ENCODE measurements at regions not wholly inside any gene's neighbourhood (a gene's known extent, or its start where the extent isn't known, plus 50 kb on each side); places are given as distances from the start of the nearest gene placed in this dataset.

- TF ChIP-seq, protein P1, sequence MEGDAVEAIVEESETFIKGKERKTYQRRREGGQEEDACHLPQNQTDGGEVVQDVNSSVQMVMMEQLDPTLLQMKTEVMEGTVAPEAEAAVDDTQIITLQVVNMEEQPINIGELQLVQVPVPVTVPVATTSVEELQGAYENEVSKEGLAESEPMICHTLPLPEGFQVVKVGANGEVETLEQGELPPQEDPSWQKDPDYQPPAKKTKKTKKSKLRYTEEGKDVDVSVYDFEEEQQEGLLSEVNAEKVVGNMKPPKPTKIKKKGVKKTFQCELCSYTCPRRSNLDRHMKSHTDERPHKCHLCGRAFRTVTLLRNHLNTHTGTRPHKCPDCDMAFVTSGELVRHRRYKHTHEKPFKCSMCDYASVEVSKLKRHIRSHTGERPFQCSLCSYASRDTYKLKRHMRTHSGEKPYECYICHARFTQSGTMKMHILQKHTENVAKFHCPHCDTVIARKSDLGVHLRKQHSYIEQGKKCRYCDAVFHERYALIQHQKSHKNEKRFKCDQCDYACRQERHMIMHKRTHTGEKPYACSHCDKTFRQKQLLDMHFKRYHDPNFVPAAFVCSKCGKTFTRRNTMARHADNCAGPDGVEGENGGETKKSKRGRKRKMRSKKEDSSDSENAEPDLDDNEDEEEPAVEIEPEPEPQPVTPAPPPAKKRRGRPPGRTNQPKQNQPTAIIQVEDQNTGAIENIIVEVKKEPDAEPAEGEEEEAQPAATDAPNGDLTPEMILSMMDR (IDR thresholded peaks at IDR 0.05) = no peak
These were observed 71.0 kb upstream of the SIRPA start for GRCh38 chr20:1824181-1824580.

- TF ChIP-seq, protein P1 (IDR thresholded peaks at IDR 0.05) = no peak
These were observed 71.8 kb upstream of the SIRPA start for GRCh38 chr20:1823450-1823844.

DNA sequence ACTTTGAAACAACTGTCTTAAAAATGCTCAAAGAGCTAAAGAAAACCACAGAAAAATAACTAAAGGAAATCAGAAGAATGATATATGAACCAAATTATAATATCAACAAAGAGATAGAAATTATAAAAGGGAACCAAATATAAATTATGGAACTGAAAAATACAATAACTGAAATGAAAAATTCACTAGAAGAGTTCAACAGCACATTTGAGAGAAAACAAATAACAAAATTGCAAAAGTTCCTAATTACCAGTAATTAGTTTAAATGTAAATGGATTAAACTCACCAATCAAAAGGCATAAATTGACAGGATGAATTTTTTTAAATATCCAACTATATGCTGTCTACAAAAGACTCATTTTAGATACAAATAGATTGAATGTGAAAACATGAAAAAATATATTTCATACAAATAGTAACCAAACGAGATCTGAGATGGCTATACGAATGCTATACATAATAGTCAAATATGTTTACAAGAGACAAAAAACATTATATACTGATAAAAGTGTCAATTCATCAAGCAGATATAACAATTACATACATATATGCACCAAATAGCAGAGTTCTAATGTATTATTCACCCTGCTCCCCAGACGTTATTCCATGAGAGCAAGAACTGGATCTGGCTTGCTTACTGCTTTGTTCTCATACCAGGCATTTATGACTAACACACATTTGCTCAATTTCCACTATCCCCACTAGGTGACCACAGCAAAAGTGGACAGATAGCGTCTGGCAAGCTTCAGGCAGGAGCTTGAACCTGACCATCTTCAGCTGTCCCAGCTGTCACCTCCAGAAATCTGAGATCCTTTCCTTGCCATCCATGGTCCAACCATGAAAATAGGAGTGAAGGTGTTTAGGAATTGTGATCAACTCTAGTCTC, 72.4 kb upstream of the SIRPA start:
- TF ChIP-seq, protein P1 (IDR thresholded peaks at IDR 0.05) = no peak

- TF ChIP-seq, protein P1 (IDR thresholded peaks at IDR 0.05) = no peak
These were observed 74.8 kb upstream of the SIRPA start for GRCh38 chr20:1820138-1821079.

DNA sequence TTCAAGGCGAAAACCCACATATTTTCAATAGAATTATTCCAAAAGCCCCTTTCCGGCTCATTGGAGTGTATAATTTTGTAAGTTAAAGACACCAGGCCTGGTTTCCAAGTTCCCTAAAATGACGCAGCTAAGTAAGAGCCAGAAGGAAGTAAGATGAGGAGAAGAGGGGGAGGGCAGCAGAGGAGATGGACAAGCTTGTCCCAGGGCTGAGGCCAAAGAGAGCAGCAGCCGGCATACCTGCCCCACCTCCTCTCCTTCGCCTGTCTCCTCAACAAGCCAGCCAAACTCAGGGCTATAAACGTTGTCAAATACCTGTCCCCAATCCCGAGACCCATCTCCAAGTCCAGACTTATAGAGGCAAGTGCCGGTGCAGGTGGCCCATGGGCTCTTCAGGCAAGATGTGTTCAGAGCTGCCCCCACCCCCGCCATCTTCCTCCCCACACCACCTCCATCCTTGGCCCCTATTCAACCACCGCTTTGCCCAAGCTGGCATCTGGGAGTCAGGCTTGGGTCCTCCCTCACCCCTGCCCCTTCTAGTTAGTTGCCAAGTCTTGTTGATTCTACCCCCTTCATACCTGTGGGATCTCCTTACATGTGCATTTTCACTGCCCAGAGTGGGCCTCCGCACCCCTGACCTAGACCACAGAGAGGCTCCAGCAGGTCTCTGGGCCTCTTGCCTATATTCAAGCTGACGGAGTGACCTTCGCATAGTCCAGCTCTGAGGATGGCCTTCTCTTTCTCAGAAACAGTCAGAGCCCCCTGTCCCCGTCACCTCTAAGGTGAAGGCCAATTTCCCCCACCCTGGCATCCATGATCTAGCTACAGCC, 75.7 kb upstream of the SIRPA start:
- TF ChIP-seq, protein P1 (IDR thresholded peaks at IDR 0.05) = no peak

- TF ChIP-seq, protein P1 (IDR thresholded peaks at IDR 0.05) = no peak
These were observed 76.3 kb upstream of the SIRPA start for GRCh38 chr20:1818895-1819294.
